ENCODE measurements at regions not wholly inside any gene's neighbourhood (a gene's known extent, or its start where the extent isn't known, plus 50 kb on each side); places are given as distances from the start of the nearest gene placed in this dataset.

- Histone ChIP-seq H3K27me3 (no peaks in the 10 kb centered on the region), H2AFZ (no peak overlapping the region), H3K9me3 (ENCODE audit: low read depth) (no peaks in the 10 kb centered on the region), H3K9me2 (replicated peaks; ENCODE audit: insufficient read depth) (no peaks in the 10 kb centered on the region), H3K36me3 (replicated peaks; ENCODE audit: insufficient read depth, low read depth) (no peaks in the 10 kb centered on the region), H3K4me1 (ENCODE audit: insufficient read depth) (no peaks in the 10 kb centered on the region), H4K20me1 (ENCODE audit: insufficient read depth, poor library complexity, severe bottlenecking) (no peaks in the 10 kb centered on the region), H3K4me2 (no peak overlapping the region), H3K4me3 (no peak overlapping the region), H3K79me2 (no peaks in the 10 kb centered on the region), H3K27ac (no peak overlapping the region)
- no peak for DNase-seq (ENCODE audit: low spot score)
- TF ChIP-seq EZH2 (IDR thresholded peaks at IDR 0.05; ENCODE audit: borderline replicate concordance) (no peak), CTCF (IDR thresholded peaks at IDR 0.05; ENCODE audit: poor library complexity) (no peak), EZH2phosphoT487 (IDR thresholded peaks at IDR 0.05; ENCODE audit: low read depth, severe bottlenecking, unreplicated experiment) (no peak)
- WGBS (ENCODE audit: low lambda C conversion rate, missing lambda C conversion rate) = 83% methylated on average over 7 of the region's 7 CpGs
Observed at GRCh38 chr6:165760126-165760802, 97.2 kb upstream of the PDE10A start.

- TF ChIP-seq EZH2 (IDR thresholded peaks at IDR 0.05; ENCODE audit: borderline replicate concordance) (no peak), CTCF (IDR thresholded peaks at IDR 0.05; ENCODE audit: poor library complexity) (no peak), EZH2phosphoT487 (IDR thresholded peaks at IDR 0.05; ENCODE audit: low read depth, severe bottlenecking, unreplicated experiment) (no peak)
- no peaks in the 10 kb centered on the region for H3K36me3 ChIP-seq (replicated peaks; ENCODE audit: insufficient read depth, low read depth)
- no peaks in the 10 kb centered on the region for H3K4me1 ChIP-seq (ENCODE audit: insufficient read depth)
- no peak for DNase-seq (ENCODE audit: low spot score)
- no peaks in the 10 kb centered on the region for H3K79me2 ChIP-seq
- H2AFZ ChIP-seq = no peak overlapping the region
- H3K27me3 ChIP-seq = no peaks in the 10 kb centered on the region
- H4K20me1 ChIP-seq (ENCODE audit: insufficient read depth, poor library complexity, severe bottlenecking) = no peaks in the 10 kb centered on the region
- no peak overlapping the region for H3K27ac ChIP-seq
- H3K4me3 ChIP-seq = no peak overlapping the region
- no peaks in the 10 kb centered on the region for H3K9me2 ChIP-seq (replicated peaks; ENCODE audit: insufficient read depth)
- no peak overlapping the region for H3K4me2 ChIP-seq
- H3K9me3 ChIP-seq (ENCODE audit: low read depth) = no peaks in the 10 kb centered on the region
Observed at GRCh38 chr6:165758441-165758840, 95.4 kb upstream of the PDE10A start.

GRCh38 chr6:165755583-165755982, 92.5 kb upstream of the PDE10A start:
- Histone ChIP-seq H3K9me2 (replicated peaks; ENCODE audit: insufficient read depth) (no peaks in the 10 kb centered on the region), H3K9me3 (ENCODE audit: low read depth) (no peaks in the 10 kb centered on the region), H3K27me3 (no peaks in the 10 kb centered on the region), H3K4me2 (no peak overlapping the region), H3K4me3 (no peak overlapping the region), H3K27ac (no peak overlapping the region), H3K4me1 (ENCODE audit: insufficient read depth) (no peaks in the 10 kb centered on the region), H4K20me1 (ENCODE audit: insufficient read depth, poor library complexity, severe bottlenecking) (no peaks in the 10 kb centered on the region), H3K79me2 (no peaks in the 10 kb centered on the region), H3K36me3 (replicated peaks; ENCODE audit: insufficient read depth, low read depth) (no peaks in the 10 kb centered on the region), H2AFZ (no peak overlapping the region)
- no peak for DNase-seq (ENCODE audit: low spot score)
- TF ChIP-seq EZH2 (IDR thresholded peaks at IDR 0.05; ENCODE audit: borderline replicate concordance) (no peak), EZH2phosphoT487 (IDR thresholded peaks at IDR 0.05; ENCODE audit: low read depth, severe bottlenecking, unreplicated experiment) (no peak), CTCF (IDR thresholded peaks at IDR 0.05; ENCODE audit: poor library complexity) (no peak)
- WGBS (ENCODE audit: low lambda C conversion rate, missing lambda C conversion rate) = 74% methylated on average over 4 of the region's 4 CpGs

GRCh38 chr6:165753506-165753905, 90.5 kb upstream of the PDE10A start:
- H3K27me3 ChIP-seq = no peaks in the 10 kb centered on the region
- H3K79me2 ChIP-seq = no peaks in the 10 kb centered on the region
- no peak overlapping the region for H3K27ac ChIP-seq
- H3K4me2 ChIP-seq = no peak overlapping the region
- no peak overlapping the region for H2AFZ ChIP-seq
- H3K9me3 ChIP-seq (ENCODE audit: low read depth) = no peaks in the 10 kb centered on the region
- no peaks in the 10 kb centered on the region for H4K20me1 ChIP-seq (ENCODE audit: insufficient read depth, poor library complexity, severe bottlenecking)
- H3K4me3 ChIP-seq = no peak overlapping the region
- H3K4me1 ChIP-seq (ENCODE audit: insufficient read depth) = no peaks in the 10 kb centered on the region
- TF ChIP-seq CTCF (IDR thresholded peaks at IDR 0.05; ENCODE audit: poor library complexity) (no peak), EZH2 (IDR thresholded peaks at IDR 0.05; ENCODE audit: borderline replicate concordance) (no peak), EZH2phosphoT487 (IDR thresholded peaks at IDR 0.05; ENCODE audit: low read depth, severe bottlenecking, unreplicated experiment) (no peak)
- no peaks in the 10 kb centered on the region for H3K36me3 ChIP-seq (replicated peaks; ENCODE audit: insufficient read depth, low read depth)
- DNase-seq (ENCODE audit: low spot score) = no peak
- no peaks in the 10 kb centered on the region for H3K9me2 ChIP-seq (replicated peaks; ENCODE audit: insufficient read depth)

Measured in hepatocyte (in vitro differentiated cells).